ENCODE measurements at regions not wholly inside any gene's neighbourhood (a gene's known extent, or its start where the extent isn't known, plus 50 kb on each side); places are given as distances from the start of the nearest gene placed in this dataset.

DNA sequence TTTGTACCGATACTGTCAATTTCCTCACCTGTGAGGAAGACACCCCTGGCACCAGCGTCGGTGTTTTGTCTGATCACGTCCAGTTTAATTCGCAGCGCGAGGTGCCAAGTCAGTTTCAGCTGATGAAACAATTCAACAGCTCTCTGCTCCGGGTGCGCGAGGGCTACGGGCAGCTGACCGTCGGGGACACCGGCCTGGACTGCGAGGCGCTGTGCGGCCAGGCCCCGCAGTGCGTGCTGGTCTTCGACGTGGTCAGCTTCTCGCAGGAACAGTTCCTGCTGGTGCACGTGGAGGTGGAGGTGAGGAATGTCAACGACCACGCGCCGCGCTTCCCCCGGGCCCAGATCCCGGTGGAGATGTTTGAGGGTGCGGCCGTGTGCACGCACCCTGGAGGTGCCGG, 171.5 kb downstream of the OLFM4 start:
- Histone ChIP-seq H3K9me3 (peaks cover 0 to 4% (median 0%) of the 10 kb centered on the region in 4 donors), H3K4me3 (no peak overlapping the region), H3K36me3 (no peaks in the 10 kb centered on the region), H3K27me3 (peaks cover 9 to 43% (median 28%) of the 10 kb centered on the region in 3 donors), H3K4me1 (peaks cover 0 to 17% (median 8%) of the 10 kb centered on the region in 4 donors), H3K27ac (no peak overlapping the region)
- DNase-seq = no peak
- TF ChIP-seq, protein P1, sequence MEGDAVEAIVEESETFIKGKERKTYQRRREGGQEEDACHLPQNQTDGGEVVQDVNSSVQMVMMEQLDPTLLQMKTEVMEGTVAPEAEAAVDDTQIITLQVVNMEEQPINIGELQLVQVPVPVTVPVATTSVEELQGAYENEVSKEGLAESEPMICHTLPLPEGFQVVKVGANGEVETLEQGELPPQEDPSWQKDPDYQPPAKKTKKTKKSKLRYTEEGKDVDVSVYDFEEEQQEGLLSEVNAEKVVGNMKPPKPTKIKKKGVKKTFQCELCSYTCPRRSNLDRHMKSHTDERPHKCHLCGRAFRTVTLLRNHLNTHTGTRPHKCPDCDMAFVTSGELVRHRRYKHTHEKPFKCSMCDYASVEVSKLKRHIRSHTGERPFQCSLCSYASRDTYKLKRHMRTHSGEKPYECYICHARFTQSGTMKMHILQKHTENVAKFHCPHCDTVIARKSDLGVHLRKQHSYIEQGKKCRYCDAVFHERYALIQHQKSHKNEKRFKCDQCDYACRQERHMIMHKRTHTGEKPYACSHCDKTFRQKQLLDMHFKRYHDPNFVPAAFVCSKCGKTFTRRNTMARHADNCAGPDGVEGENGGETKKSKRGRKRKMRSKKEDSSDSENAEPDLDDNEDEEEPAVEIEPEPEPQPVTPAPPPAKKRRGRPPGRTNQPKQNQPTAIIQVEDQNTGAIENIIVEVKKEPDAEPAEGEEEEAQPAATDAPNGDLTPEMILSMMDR (IDR thresholded peaks at IDR 0.05) = no peak
- no peak for TF ChIP-seq EP300 (IDR thresholded peaks at IDR 0.05)
- TF ChIP-seq POLR2A (IDR thresholded peaks at IDR 0.05) = no peak
- 81 to 82% (median 82%) methylated on average over 25 to 34 of the region's 34 CpGs for WGBS, 5 donors
- intact Hi-C loops (cut with DNase I; ENCODE audit: low total_unique reads) = no loop called here

DNA sequence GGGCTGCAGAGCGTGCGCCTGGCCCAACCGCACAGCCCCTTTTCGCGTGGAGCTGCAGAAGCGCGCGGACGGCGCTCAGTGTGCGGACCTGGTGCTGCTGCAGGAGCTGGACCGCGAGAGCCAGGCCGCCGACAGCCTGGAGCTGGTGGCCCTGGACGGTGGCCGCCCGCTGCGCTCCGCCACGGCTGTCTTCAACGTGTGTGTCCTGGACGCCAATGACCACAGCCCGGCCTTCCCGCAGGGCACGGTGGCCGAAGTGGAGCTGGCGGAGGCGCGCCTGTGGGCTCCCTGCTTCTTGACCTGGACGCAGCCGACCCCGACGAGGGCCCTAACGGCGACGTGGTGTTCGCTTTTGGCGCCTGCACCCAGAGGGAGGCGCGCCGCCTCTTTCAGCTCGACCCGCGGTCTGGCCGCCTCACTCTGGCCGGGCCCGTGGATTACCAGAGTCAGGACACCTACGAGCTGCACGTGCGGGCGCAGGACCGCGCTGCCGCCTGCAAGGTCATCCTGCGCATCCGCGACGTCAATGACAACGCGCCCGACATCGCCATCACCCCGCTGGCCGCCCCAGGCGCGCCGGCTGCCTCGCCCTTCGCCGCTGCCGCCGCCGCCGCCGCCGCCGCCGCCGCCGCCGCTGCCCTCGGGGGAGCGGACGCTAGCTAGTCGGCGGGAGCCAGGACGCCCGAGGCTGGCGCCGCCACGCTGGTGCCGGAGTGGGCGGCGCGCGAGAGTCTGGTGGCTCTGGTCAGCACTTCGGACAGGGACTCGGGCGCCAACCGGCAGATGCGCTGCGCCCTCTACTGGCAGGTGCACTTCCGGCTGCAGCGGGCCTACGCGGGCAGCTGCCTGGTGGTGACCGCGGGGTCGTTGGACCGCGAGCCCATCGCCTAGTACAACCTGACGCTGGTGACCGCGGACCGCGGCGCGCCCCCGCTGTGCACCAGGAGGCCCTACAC, 172.2 kb downstream of the OLFM4 start:
- no peak overlapping the region for H3K27ac ChIP-seq
- peak overlapping the region in 1 of 4 donors; percentile 15 for H3K4me3 ChIP-seq
- TF ChIP-seq EP300 (IDR thresholded peaks at IDR 0.05) = no peak
- no peak for TF ChIP-seq POLR2AphosphoS5 (IDR thresholded peaks at IDR 0.05)
- TF ChIP-seq POLR2A (IDR thresholded peaks at IDR 0.05) = no peak
- TF ChIP-seq, protein P1 (IDR thresholded peaks at IDR 0.05) = peak in 1 of 7 experiments; percentile 20
- peak; percentile 33 to 90 for DNase-seq
- peaks cover 0 to 4% (median 0%) of the 10 kb centered on the region in 4 donors for H3K9me3 ChIP-seq
- H3K4me1 ChIP-seq = peaks cover 0 to 17% (median 8%) of the 10 kb centered on the region in 4 donors
- intact Hi-C loops (cut with DNase I; ENCODE audit: low total_unique reads) = no loop called here
- H3K27me3 ChIP-seq = peaks cover 9 to 43% (median 28%) of the 10 kb centered on the region in 3 donors
- no peaks in the 10 kb centered on the region for H3K36me3 ChIP-seq
- 18 to 32% (median 19%) methylated on average over 49 to 121 of the region's 121 CpGs; no CpG with 5 or more reads in 1 of the 5 donors for WGBS, 5 donors

DNA sequence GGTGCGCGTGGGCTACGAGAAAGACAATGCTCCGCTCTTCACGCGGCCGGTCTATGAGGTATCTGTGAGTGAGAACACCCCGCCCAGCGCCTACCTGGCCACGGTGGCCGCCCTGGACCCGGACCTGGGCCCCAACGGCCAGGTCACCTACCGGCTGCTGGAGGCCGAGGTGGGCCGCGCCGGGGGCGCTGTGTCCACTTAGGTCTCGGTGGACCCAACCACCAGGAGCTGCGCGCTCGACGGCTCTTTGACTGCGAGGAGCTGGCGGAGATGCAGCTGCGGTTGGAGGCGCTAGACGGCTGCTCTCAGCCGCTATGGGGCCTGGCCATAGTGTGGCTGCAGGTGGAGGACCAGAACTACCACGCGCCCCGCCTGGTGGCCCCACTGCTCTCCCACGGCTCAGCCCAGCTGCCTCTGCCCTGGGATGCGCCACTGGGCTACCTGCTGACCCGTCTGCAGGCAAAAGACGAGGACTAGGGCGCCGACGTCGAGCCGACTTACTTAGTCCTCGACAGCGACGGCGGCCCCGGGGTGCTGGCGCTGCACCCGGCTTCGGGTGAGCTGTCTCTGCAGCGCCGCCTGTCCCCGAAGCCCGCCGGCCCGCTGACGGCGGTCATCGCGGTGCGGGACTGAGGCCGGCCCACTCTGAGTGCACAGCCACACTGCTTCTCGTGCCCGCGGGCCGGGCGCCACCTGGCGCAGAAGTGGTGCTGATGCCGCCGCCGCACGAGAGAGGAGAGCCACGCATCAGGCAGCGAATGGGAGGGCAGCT, 173.0 kb downstream of the OLFM4 start:
- H3K4me1 ChIP-seq = peaks cover 0 to 17% (median 8%) of the 10 kb centered on the region in 4 donors
- no peak overlapping the region for H3K4me3 ChIP-seq
- TF ChIP-seq, protein P1 (IDR thresholded peaks at IDR 0.05) = peak in 1 of 7 experiments; percentile 8
- no peak for TF ChIP-seq EP300 (IDR thresholded peaks at IDR 0.05)
- no peaks in the 10 kb centered on the region for H3K36me3 ChIP-seq
- peaks cover 9 to 43% (median 28%) of the 10 kb centered on the region in 3 donors for H3K27me3 ChIP-seq
- H3K9me3 ChIP-seq = peaks cover 0 to 4% (median 0%) of the 10 kb centered on the region in 4 donors
- peak in 1 of 2 donors; percentile 69 for DNase-seq
- WGBS, 5 donors = 17 to 29% (median 22%) methylated on average over 18 to 74 of the region's 74 CpGs
- no peak overlapping the region for H3K27ac ChIP-seq
- intact Hi-C loops (cut with DNase I; ENCODE audit: low total_unique reads) = no loop called here

DNA sequence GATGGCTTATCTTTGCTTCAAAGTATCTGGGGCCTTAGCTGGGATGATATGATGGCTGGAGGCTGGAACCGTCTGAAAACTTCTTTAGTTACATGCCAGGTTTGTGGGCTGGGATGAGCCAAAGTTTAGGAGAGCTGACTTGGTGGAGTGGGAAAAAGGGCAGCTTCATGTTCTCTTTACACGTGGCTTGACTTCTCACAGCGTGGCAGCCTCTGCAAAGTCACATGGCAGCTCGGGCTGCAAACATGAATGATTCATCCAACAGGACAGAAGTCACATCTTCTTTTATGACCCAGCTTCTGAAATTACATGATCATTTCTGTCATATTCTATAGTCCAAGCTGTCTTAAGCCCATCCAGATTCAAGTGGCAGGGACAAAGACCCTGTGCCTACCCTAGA, 176.0 kb downstream of the OLFM4 start:
- no peak for TF ChIP-seq EP300 (IDR thresholded peaks at IDR 0.05)
- TF ChIP-seq, protein P1 (IDR thresholded peaks at IDR 0.05) = no peak
- TF ChIP-seq POLR2A (IDR thresholded peaks at IDR 0.05) = no peak
- no peak for TF ChIP-seq POLR2AphosphoS5 (IDR thresholded peaks at IDR 0.05)
- Histone ChIP-seq H3K27ac (no peak overlapping the region), H3K9me3 (peaks cover 0 to 4% (median 0%) of the 10 kb centered on the region in 4 donors), H3K4me1 (peaks cover 0 to 17% (median 8%) of the 10 kb centered on the region in 4 donors), H3K4me3 (no peak overlapping the region), H3K36me3 (no peaks in the 10 kb centered on the region), H3K27me3 (peaks cover 9 to 39% (median 28%) of the 10 kb centered on the region in 3 donors)
- no peak for DNase-seq
- intact Hi-C loops (cut with DNase I; ENCODE audit: low total_unique reads) = no loop called here
- WGBS, 5 donors = 60 to 79% (median 67%) methylated on average over 4 of the region's 4 CpGs
